Neural progenitor cell (in vitro differentiated cells): ENCODE measurements at regions not wholly inside any gene's neighbourhood (a gene's known extent, or its start where the extent isn't known, plus 50 kb on each side); places are given as distances from the start of the nearest gene placed in this dataset.

ENCODE experiments used
- EZH2 ChIP-seq: fragments of 200-600 bp; sonication (generic); IDR thresholded peaks from 2 replicates; pipeline ENCODE4 v1.6.1; 2017; ENCODE audit warnings: antibody characterized with exemption, mild to moderate bottlenecking, moderate library complexity
- EZH2phosphoT487 ChIP-seq: fragments of 200-600 bp; sonication (generic); IDR thresholded peaks from 2 replicates; pipeline ENCODE4 v1.6.1; 2017; ENCODE audit warnings: antibody characterized with exemption
- TF ChIP-seq, protein P1 (sequence below): fragments of 200-600 bp; sonication (generic); IDR thresholded peaks from 2 replicates; pipeline ENCODE4 v1.5.1; 2017; ENCODE audit warnings: antibody characterized with exemption, mild to moderate bottlenecking

DNA sequence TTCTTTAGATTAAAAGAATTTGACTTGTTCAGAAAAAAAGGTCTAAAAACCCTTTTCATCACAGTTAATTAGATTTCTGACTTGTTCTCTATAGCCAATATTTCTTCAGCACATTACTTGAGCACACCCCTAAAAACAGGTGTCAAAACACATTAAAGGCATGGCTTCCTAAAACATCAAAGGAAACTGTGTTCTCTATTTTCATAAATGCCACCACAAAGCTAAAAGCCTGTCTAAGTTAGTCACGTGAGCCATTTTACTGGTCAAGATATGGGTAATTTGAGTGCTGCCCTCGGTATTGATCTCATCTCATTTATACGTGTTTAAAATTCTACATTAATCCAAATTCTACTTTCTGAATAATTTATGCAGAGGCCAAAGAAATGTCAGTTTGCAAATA, 580.5 kb downstream of the HAO1 start:
- TF ChIP-seq, protein P1, sequence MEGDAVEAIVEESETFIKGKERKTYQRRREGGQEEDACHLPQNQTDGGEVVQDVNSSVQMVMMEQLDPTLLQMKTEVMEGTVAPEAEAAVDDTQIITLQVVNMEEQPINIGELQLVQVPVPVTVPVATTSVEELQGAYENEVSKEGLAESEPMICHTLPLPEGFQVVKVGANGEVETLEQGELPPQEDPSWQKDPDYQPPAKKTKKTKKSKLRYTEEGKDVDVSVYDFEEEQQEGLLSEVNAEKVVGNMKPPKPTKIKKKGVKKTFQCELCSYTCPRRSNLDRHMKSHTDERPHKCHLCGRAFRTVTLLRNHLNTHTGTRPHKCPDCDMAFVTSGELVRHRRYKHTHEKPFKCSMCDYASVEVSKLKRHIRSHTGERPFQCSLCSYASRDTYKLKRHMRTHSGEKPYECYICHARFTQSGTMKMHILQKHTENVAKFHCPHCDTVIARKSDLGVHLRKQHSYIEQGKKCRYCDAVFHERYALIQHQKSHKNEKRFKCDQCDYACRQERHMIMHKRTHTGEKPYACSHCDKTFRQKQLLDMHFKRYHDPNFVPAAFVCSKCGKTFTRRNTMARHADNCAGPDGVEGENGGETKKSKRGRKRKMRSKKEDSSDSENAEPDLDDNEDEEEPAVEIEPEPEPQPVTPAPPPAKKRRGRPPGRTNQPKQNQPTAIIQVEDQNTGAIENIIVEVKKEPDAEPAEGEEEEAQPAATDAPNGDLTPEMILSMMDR = no peak
- TF ChIP-seq EZH2 (no peak), EZH2phosphoT487 (no peak)
